ENCODE measurements at regions not wholly inside any gene's neighbourhood (a gene's known extent, or its start where the extent isn't known, plus 50 kb on each side); places are given as distances from the start of the nearest gene placed in this dataset.

- no peak overlapping the region for H3K4me3 ChIP-seq (ENCODE audit: extremely low read depth in 1 of 4, insufficient read depth in 2 of 4, low read depth in 3 of 4, low read length in 4 of 4)
- FAIRE-seq, result no peak
- H3K27ac ChIP-seq (ENCODE audit: low read depth, low read length), result no peak overlapping the region
- H3K23ac ChIP-seq (ENCODE audit: insufficient read length), result no peak overlapping the region
- H3K56ac ChIP-seq (replicated peaks; ENCODE audit: insufficient read length, low read depth, low read length), result no peak overlapping the region
- H3K18ac ChIP-seq (ENCODE audit: extremely low read depth, low read length), result no peak overlapping the region
- H3K9ac ChIP-seq (replicated peaks in 1 of 4; ENCODE audit: extremely low read depth in 1 of 4, low read depth in 3 of 4, low read length in 3 of 4), result no peak overlapping the region
- peaks cover 0 to 9% (median 2%) of the 10 kb centered on the region in 4 experiments; a peak in 5 of 7 replicates for H3K4me1 ChIP-seq (replicated peaks in 1 of 4; ENCODE audit: control insufficient read depth in 3 of 4, insufficient read depth in 4 of 4, low read length in 3 of 4)
- H3K4ac ChIP-seq (replicated peaks; ENCODE audit: insufficient read length, low read depth, low read length), result no peak overlapping the region
- CTCF ChIA-PET (ENCODE audit: partially characterized antibody), result interaction anchor here (1.0 to 2.6 kb wide), 4 partner anchors 14 to 189 kb away, joined by 3 to 16 read pairs (median 4); no protein-coding TSS in a partner anchor
- no peaks in the 10 kb centered on the region for H3K79me1 ChIP-seq (ENCODE audit: low read depth, low read length)
- no peak overlapping the region for H2BK15ac ChIP-seq (ENCODE audit: low read length)
- H4K91ac ChIP-seq (replicated peaks; ENCODE audit: insufficient read length, low read length), result no peak overlapping the region
- H4K8ac ChIP-seq (ENCODE audit: extremely low read depth, insufficient read depth, low read length), result peak overlapping the region; percentile 60
- POLR2A ChIA-PET (ENCODE audit: partially characterized antibody), result no interaction called here
- H2BK12ac ChIP-seq (ENCODE audit: low read depth, low read length), result 0 out of 2 replicates have a peak overlapping the region, but pooled peaks have one; percentile 3
- no peak overlapping the region for H2BK5ac ChIP-seq (ENCODE audit: low read depth, low read length)
- no peaks in the 10 kb centered on the region for H3K79me2 ChIP-seq (ENCODE audit: control insufficient read depth in 1 of 2, insufficient read depth in 2 of 2, low read length in 2 of 2)
- 92% methylated on average over 15 of the region's 15 CpGs; no CpG with 5 or more reads in 1 of the 2 experiments for WGBS, 2 experiments (ENCODE audit: extremely low coverage in 1 of 2, insufficient coverage in 1 of 2, insufficient read length in 1 of 2, insufficient replicate concordance in 2 of 2, low coverage in 1 of 2, low lambda C conversion rate in 2 of 2, missing lambda C conversion rate in 1 of 2)
- no peak overlapping the region for H2AK5ac ChIP-seq (ENCODE audit: low read depth, low read length)
- H4K5ac ChIP-seq (ENCODE audit: insufficient read length, low read depth, low read length), result no peak overlapping the region
- no peaks in the 10 kb centered on the region for H4K20me1 ChIP-seq (replicated peaks in 1 of 2; ENCODE audit: control insufficient read depth in 1 of 2, insufficient read depth in 2 of 2, low read length in 2 of 2)
- no peak overlapping the region for H2BK120ac ChIP-seq (replicated peaks; ENCODE audit: low read depth, low read length)
- no peak overlapping the region for H3K14ac ChIP-seq (ENCODE audit: insufficient read length)
- DNase-seq (ENCODE audit: low read depth in 1 of 2, low spot score in 2 of 2), result peak in 1 of 2 experiments; percentile 40
- no peaks in the 10 kb centered on the region for H3K27me3 ChIP-seq (replicated peaks in 1 of 4; ENCODE audit: control insufficient read depth in 3 of 4, extremely low read depth in 1 of 4, insufficient read depth in 3 of 4, low read length in 3 of 4)
- no peaks in the 10 kb centered on the region for H3K23me2 ChIP-seq (ENCODE audit: low read depth, low read length)
- H3K4me2 ChIP-seq (ENCODE audit: insufficient read depth in 1 of 2, low read depth in 2 of 2, low read length in 2 of 2), result no peak overlapping the region
- no peak overlapping the region; the same call in 1 of the 2 replicates for H2BK20ac ChIP-seq (ENCODE audit: low read length)
- H2AFZ ChIP-seq (ENCODE audit: low read length), result no peak overlapping the region
- H3K9me3 ChIP-seq (ENCODE audit: insufficient read depth in 2 of 2, low read depth in 1 of 2, low read length in 1 of 2), result no peaks in the 10 kb centered on the region
- H3K36me3 ChIP-seq (ENCODE audit: control insufficient read depth in 2 of 4, insufficient read depth in 4 of 4, low read length in 3 of 4), result no peaks in the 10 kb centered on the region
- TF ChIP-seq SIN3A (conservative IDR thresholded peaks at IDR 0.05 in 1 of 2, IDR thresholded peaks at IDR 0.05 in 1 of 2; ENCODE audit: low read depth in 1 of 2, low read length in 2 of 2), result no peak
- no peak for TF ChIP-seq CTBP2 (IDR thresholded peaks at IDR 0.05; ENCODE audit: borderline replicate concordance, insufficient read depth, insufficient read length, low read length)
- TF ChIP-seq BCL11A (IDR thresholded peaks at IDR 0.05; ENCODE audit: low read depth in 2 of 2, low read length in 2 of 2), result no peak
- no peak for TF ChIP-seq YY1 (IDR thresholded peaks at IDR 0.05; ENCODE audit: low read depth, low read length)
- TF ChIP-seq ASH2L (IDR thresholded peaks at IDR 0.05; ENCODE audit: low read length), result no peak
- TF ChIP-seq E2F6 (IDR thresholded peaks at IDR 0.05), result no peak
- no peak for TF ChIP-seq TAF1 (IDR thresholded peaks at IDR 0.05; ENCODE audit: low read depth, low read length)
- no peak for TF ChIP-seq RFX5 (IDR thresholded peaks at IDR 0.05; ENCODE audit: borderline replicate concordance, low read depth, low read length)
- TF ChIP-seq CHD1 (IDR thresholded peaks at IDR 0.05; ENCODE audit: low read depth, low read length), result no peak
- TF ChIP-seq CREB1 (IDR thresholded peaks at IDR 0.05), result no peak
Measured at GRCh38 chr4:8702516-8703400, 110.2 kb downstream of the CPZ start.

Data from H1 (cell line).